ENCODE measurements at regions not wholly inside any gene's neighbourhood (a gene's known extent, or its start where the extent isn't known, plus 50 kb on each side); places are given as distances from the start of the nearest gene placed in this dataset.

DNA sequence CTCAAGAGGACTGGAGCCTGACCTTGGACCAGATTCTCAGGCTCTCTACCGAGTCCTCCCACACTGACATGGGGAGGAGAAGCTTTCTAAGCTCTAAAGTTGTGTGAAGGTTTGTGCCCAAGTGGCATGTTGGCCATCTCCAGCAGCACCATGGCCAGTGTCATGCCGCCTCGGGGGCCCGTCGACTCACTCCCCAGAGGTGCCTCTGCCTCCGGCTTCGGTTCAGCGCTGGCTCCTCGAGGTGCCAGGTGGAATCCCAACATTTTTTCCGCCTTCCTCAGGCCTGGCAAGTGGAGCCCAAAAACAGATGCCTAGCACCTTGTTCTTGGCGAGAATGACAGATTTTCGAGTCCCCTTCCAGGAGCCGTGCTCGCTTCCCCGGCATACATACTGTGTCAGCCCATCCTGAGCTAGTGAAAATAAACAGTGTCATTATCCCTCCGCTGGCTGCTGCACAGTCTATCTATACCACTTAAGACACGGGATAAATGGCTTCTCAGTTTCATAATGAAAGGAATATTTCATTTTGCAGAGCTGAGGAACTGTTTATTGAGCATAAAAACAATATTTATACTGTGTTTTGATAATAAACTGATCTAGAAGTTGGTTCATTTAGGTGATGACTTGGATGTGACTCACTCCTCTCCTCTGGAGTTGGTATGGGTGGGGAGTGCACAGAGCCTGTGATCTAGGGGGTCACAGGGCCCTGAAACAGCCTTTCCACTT lies 328.5 kb upstream of the TLE3 start:
- no peak for DNase-seq (ENCODE audit: low read depth)

DNA sequence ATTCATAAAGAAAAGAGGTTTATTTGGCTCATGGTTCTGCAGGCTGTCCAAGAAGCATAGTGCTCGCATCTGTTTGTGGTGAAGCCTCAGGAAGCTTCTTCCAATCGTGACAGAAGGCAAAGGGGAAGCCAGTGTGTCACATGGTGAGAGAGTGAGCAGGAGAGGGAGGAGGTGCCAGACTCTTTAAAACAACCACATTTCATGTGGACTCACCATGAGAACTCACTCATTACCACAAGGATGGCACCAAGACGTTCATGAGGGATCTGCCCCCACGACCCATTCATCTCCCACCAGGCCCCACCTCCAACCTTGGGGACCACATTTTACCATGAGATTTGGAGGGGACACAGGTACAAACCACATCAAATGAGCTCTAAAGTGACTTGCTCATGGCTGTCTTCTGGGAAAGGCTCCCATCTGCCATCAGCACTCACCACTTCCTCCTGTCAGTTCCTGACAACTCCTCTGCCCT lies 327.3 kb upstream of the TLE3 start:
- DNase-seq (ENCODE audit: low read depth), result no peak

DNA sequence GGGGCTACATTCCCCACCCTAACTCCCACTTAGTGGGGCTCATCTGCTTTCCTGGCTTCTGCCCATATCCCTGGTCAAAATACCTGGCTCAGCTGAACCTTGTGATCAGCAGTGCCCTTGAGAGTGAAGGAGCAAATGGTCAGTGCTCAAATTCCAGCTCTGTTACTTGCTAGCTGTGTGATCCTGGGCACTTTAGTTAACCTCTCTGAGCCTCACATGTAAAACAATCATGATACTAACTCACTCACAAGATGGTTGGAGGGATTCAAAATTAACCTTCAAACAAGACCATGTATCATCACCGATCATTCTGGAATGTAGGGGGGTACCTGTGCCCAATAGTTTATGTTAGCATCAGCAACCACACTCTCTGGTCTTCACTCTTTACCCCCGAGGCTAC lies 325.6 kb upstream of the TLE3 start:
- no peak for DNase-seq (ENCODE audit: low read depth)

DNA sequence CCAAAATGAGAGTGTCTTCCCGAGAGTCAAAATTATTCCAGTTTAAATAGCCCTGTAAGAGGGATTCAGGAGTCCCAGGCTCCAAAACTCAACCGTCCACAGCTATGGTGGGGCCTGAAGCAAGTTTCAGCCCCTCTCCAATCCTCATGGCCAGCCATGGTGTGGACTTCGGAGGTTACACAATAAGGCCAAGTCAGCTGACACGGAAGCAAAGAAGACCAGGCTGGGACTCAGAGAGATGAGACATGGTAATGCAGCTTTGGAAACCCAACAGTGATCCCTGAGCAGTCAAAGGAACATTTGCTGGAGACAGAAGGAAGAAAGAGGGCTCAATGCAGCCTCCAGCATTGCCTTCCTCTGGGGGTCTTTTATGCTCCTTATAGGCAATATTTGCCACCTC lies 324.6 kb upstream of the TLE3 start:
- DNase-seq (ENCODE audit: low read depth), result no peak

DNA sequence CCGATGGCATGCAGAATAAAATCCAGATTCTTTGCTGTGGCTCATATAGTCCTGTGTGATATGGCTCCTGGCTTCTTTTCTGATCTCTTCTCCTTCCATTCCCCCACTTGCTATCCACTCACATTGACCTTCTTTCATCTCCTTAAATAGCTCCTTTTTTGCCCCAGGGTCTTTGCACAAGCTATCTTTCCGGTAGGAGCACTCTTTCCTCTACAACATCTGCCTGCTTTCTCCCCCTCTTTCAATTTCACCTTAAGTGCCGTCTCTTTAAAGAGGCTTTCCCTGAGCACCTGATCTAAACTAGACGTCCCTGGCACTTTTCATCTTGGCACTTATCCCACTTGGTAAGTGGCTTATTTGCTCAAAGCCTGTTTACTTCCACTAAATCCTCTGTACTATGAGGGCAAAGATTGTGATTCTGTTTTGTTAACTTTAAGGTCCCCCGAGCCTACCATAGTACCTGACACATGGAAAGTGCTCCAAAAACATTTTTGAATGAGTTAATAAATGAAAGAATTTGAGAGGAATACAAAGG lies 323.3 kb upstream of the TLE3 start:
- DNase-seq (ENCODE audit: low read depth), result no peak

DNA sequence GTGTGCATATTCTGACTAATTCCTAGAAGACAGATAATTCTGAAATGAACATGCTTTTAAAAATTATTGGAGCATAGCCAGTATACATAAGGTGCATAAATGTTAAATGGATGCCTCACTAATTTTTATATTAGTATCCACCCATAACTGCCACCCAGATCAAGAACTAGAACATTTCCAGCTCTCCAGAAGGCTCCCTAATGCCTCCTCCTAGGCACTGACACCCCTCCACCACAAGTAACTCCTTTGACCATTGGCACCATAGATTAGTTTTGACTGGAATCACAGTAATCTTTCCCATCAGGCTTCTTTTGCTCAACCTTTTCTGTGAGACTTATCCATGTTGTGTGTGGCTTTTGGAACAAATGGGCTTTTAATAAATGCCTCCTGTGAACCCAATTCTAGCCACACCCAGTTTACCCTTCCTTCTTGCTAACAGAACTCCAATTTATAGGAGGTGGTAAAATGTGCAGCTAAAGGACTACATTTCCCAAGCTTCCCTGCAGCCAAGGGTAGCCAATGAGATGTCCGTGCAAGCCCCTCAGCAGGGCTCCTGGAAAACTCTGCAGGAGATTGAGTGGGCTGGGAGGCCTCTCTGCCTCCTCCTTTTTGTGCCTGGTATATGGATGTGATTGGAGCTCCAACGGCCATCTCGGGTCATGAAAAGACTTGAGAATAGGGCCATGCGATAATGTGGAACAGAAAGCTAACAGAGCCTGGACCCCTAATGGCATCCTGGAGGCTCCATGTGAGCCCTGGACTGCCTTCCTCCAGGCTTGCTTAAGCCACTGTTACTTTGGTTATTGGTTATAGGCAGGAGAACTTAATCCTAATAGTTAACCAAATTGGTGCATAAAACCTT lies 322.6 kb upstream of the TLE3 start:
- no peak for DNase-seq (ENCODE audit: low read depth)

DNA sequence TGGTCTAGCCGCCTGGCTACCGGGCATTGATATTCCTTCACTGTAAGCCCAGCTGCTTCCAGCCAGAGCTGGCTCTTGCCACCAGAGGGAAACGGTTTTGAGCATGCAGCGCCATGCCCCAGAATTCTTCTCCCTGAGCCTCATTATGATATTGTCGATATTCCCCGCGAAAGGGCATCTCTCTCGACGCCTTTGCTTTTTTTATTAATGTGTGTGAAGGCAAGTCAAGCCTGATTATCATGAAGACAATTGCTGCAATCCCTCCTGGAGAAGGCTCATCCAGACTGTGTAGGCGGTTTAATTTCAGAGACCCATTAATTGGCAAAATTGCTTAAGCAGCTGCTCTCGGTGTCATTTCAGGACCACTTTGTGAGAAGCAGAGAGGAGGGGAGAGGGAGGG lies 321.2 kb upstream of the TLE3 start:
- no peak for DNase-seq (ENCODE audit: low read depth)

DNA sequence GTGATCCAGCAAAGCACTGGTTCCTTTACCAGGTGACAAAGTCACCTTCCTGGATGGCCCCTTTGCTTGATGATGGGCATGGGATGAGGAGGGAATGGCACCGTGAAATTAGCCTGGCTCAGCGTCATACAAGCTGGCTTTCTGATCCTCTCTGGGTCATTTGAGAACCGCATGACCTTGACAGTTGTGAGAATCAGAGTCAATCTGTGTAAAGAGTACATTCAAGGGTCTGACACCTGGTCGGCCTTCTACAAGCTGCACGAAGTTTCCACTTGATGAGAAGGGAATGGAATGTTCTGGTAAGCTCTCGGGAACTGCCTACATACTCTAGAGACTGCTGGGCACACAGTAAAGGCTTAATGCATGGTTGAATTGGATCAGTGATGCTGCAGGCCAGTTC lies 319.8 kb upstream of the TLE3 start:
- no peak for DNase-seq (ENCODE audit: low read depth)

DNA sequence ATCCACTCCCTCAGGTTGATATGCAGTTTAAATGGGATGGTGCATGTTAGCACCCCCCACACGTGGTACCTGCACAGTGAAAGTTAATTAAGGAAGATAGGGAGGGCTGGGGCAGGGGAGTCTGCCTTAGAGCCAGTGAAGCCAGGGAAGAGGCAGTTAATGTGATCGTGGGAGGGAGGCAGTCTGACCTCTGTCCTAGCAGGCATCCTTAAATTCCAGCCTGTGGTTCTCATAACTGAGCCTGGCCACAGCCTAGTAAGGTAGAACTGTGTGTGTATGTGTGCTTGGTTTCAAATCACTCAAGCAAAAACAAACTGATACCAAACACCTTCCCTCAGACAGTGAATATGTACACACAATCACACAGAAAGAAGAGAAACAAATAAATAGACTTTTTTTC lies 319.1 kb upstream of the TLE3 start:
- no peak for DNase-seq (ENCODE audit: low read depth)

DNA sequence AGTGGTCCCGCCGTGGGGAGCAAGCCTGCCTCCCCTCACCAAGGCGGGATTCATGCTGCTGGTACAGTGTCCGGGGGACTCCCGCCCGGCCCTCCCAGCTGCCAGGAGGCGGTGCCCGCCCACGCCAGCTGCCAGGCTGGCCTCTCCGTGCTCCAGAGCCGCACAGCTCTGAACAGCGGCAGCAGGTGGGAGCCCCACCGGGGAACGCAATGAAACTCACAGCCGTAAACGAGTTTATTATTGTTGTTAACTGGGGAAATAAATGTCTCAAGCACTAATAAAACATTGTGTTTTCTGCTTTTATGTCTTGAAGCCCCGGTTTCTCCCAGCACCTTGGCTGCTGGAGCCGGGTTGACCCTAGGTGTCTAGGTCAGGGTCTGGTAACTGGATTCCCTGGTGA lies 317.7 kb upstream of the TLE3 start:
- DNase-seq (ENCODE audit: low read depth), result no peak

DNA sequence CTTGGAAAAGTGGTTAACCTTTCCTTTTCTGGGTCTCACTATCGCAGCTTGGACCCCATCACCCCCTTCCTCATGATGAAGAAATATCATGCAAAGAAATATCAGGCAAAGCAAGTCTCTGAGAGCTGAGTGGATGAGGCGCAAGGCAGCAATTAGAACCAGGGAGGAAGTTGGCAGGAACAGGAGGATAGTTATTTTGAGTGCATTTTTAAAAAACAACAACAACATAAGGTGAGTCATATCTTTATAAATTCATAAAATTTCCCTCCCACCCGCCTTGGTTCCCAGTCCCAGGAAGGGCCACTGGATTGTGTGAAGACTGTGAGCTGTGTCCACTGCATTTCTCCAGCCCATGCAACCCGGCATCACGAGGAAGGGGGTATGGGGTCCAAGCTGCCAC lies 316.9 kb upstream of the TLE3 start:
- no peak for DNase-seq (ENCODE audit: low read depth)

DNA sequence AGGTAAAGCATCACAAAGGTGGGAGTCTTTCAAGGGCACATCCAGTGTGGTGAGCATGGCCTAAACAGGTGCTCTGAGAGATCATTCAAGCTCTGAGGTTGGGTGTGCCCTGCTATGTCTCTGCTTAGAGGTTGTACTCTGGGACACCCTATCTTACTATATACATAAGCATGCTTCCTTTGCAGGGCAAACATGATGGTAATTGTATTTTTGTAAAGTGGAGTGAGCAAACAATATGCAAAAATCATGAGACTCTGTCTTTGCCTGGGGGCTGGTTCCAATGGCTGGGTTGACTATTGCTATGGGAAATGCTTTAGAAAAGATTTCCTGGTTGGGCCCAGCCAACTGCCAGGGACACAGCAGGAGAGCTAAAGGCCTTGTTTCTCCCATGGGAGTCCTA lies 315.1 kb upstream of the TLE3 start:
- DNase-seq (ENCODE audit: low read depth), result no peak

DNA sequence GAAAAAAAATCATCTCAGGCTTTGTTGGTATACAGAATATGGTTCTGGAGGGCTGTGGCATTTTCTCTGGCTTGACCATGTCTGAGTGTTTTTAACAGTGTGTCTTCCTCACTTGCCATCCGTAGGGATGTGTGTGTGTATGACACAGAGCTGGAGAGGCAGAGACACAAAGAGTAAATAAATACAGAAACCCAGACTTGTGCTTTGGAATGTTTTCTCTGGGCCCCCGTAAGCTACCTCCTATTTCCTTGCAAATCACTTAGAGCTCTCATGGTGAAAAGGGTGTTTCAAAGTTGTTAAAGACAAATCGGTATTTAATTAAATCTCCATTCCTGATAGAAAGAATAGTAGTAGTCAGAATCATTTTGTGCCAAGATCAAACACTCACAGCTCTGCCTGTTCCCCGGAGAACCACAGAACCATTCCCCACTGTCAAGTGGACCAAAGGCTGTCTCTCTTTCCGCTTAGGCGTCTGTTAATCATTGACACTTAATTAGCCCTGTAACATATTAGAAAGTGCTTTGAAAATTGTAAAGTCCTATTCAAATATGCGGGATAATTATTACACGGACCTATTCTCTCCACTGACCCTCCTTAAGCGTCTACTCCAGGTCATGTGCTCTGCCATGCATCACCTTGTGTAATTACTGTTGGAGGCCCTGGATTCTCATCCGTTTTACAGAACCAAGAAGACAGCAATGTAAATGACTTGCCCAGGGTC lies 313.6 kb upstream of the TLE3 start:
- DNase-seq (ENCODE audit: low read depth), result no peak

DNA sequence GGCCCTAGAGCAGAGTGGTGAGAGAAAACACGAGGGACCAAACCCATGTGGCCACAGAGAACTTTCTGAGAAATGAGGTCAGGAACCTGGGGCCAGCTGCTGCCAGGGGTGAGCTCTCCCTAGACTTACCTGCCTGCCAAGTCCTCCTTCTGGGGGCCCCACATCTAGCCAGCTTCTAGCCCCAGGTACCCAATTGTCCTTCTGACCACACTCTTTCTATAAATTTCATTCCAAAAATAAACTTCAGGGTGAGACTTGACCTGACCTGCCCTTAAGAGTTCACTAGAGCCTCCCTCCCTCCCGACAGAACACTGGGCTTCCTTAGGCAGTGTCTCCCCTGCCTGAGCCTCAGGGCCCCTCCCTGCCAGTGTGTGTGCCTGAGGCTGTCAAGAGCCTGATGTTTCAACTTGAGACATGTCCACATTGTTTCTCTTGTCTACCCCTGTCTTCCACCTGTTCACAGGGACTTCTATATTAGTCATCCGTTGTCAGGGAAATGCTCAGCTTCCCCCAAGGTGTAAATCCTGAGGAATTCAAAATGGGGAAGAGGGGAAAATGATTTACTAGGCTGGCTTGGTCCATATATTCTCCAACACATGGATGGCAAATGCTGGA lies 312.8 kb upstream of the TLE3 start:
- no peak for DNase-seq (ENCODE audit: low read depth)

DNA sequence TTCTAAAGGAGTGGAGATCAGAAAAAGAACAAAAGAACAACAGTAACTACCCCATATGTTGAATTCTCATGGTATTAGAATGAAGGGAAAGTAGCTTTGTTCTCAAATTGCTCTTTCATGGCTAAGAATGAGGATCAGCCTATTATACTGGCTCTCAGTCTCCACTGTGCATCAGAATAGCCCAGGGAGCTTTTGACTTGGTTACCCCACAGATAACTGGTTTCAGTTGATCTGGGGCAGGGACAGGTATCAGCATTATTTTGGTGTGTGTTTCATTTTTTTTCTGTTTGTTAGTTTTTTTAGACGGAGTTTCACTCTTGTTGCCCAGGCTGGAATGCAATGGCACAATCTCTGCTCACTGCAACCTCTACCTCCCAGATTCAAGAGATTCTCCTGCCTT lies 311.7 kb upstream of the TLE3 start:
- DNase-seq (ENCODE audit: low read depth), result no peak

DNA sequence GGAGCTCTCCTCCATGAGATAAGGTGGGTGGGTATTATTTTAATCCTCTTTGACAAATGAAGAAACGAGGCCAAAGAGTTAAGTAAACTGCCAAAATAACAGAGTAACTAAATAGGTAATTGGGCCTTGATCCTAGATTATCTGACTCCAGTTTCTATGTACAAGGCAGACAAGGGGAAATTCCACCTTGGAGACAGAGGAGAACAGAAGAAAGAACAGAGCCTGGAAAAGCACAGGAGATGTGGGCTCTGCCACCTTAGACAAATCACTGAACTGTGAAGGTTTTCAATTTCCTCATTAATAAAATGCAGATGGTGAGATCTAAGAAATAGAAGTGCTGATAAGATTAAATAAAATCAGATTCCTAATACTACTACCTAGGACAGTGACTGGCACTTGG lies 310.2 kb upstream of the TLE3 start:
- DNase-seq (ENCODE audit: low read depth), result no peak

DNA sequence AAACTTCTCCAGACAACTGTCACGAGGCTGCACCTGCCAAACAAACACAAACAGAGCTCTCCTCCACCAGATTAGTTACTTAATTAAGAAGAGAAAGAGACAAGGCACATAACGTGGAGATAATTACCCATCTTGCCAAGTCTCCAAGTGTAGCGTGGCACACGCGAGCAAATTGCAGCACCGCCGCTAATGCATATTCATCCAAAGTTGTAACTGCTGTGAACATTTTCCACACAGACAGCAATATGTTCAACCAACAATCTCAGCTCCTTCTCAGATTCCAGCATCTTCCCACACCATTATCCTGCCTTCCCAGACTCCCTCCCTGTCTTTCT lies 309.6 kb upstream of the TLE3 start:
- no peak for DNase-seq (ENCODE audit: low read depth)

DNA sequence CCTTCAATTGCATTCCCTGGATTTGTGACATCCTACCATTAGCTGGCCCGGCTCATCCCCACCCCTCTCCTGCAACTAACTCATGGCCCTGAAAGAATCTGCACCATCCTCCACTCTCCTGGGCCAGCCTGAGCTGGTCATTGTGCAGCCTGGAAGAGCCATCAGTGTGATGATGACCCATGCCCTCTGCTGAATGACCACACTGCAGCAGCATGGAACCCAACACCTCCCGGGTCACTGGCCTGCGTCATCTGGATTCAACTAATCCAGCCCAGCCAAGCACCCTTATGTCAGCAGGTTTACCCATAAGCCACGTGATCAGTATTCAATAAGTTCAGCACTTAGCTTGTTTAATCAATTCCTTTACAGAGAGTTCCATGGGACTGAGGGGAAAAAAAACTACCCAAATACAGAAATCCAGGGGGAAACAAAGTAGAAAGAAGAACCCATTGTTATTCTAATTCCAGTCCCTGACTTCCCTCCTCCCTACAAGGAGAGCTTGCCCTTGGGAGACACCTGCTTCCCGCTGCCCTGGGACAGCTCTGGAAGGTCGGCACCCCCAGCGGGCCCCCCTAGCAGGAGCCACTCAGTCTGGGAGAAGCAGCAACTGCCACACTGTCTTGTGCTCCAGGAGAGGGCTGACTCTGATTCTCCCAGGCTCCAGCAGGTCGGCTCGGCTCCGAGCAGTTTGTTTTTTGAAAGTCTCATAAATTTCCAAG lies 309.1 kb upstream of the TLE3 start:
- no peak for DNase-seq (ENCODE audit: low read depth)

DNA sequence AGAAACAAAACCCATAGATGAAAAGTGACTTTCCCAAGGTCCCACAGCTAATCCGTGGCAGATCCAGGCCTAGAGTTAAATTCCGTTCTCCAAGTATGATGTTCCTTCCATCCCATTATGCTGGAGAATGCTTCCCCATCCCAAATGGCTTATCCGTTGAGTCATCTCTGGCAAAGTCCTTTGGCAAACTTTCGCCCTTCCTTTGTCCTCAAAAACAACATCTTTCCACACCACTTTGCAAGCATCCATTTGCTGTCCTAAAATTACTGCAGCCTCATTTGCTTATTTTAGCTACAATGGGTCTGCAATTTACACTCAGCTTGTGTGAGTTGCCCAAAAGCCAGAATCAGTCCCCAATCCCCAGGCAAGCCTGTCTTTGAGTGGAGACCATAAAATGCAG lies 304.0 kb upstream of the TLE3 start:
- DNase-seq (ENCODE audit: low read depth), result no peak

DNA sequence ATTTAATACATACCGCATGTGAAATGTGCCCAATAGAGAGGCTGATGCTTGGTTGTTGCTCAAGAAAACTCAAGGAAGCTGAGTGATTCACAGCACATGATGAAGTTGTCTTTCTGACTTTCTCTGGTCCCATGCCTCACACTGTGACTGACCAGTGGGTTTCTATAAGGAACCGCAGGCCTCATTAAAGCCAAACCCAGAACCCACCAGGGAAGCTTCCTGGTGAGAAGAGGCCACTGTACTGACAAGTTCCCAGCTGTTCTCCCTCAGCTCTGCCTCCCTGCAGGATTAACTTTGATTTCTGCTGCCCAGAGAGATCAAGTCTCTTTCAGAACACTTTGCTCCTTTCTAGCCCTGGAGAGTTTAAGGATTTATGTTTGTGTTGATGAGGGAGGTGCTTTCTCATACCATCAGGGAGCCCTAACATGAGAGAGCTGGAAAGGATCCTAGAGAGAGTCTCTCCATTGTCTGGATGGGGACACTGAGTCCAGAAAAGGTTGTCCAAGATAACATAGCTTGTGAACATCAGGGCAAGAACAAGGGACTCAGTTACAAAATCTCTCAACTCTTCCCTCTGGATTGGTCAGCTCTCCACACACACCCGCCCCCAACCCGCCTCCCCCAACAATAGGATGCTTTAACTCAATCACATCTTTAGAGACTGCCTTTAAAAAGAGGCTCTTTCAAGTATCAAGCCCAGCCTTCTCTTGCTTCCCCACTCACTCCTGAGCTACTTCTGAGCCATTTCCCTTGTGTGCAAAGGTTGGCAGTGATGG lies 303.2 kb upstream of the TLE3 start:
- DNase-seq (ENCODE audit: low read depth), result no peak

DNA sequence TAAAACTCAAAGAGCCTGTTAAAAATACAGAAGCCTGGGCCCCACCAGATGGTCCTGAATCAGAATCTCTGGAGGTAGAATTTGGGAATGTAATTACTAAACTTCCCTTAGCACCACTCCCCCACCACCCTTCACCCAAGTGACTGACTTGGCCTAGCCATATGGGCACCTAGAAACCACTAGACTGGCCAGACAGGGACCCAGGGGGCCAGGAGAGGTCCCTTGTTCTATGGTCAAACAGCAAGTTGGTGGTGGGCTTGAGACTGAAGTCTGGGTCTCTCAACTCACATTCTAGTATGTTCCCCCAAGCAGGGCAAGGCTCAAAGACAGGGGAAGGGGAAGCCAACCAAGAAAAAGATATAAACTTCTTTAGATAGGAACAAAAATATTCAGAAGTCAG lies 301.5 kb upstream of the TLE3 start:
- no peak for DNase-seq (ENCODE audit: low read depth)
